WTC11 (cell line): ENCODE measurements at regions not wholly inside any gene's neighbourhood (a gene's known extent, or its start where the extent isn't known, plus 50 kb on each side); places are given as distances from the start of the nearest gene placed in this dataset.

Source experiments
- ATAC-seq: fragments of 200-7000 bp; cut with Tn5 transposase; 2 replicates; pipeline ENCODE4 v1.10.0; 2021; ENCODE audit warnings: mild to moderate bottlenecking, moderate library complexity
- CTCF ChIA-PET: fragments of 300-600 bp; sonication (Branson Sonifier 250); formaldehyde crosslinking; loops from one replicate; lab custom pipeline; 2021; ENCODE audit warnings: antibody characterized with exemption; lab: Charles Lee
- POLR2A ChIA-PET: fragments of 350-600 bp; sonication (Branson Sonifier 250); formaldehyde crosslinking; loops from one replicate; lab custom pipeline; 2021; ENCODE audit warnings: antibody characterized with exemption; lab: Charles Lee
- DNase-seq: peaks from one replicate; pipeline ENCODE4 v3.0.0; 2021; ENCODE audit warnings: low spot score
- H3K27ac Mint-ChIP-seq: 2 replicates; pipeline ENCODE4 v1.8.0; 2021; ENCODE audit warnings: mixed read lengths
- H3K27me3 Mint-ChIP-seq: 2 replicates; pipeline ENCODE4 v1.8.0; 2021; ENCODE audit warnings: low read depth, mild to moderate bottlenecking, moderate library complexity, mixed read lengths
- H3K36me3 Mint-ChIP-seq: 2 replicates; pipeline ENCODE4 v1.8.0; 2021; ENCODE audit warnings: mixed read lengths
- H3K4me1 Mint-ChIP-seq: 2 replicates; pipeline ENCODE4 v1.8.0; 2022; ENCODE audit warnings: mixed read lengths
- H3K4me3 Mint-ChIP-seq: 2 replicates; pipeline ENCODE4 v1.8.0; 2021; ENCODE audit warnings: mild to moderate bottlenecking, moderate library complexity, mixed read lengths
- H3K9me3 Mint-ChIP-seq: 2 replicates; pipeline ENCODE4 v1.8.0; 2021; ENCODE audit warnings: mixed read lengths
- ATF6 ChIP-seq: sonication (generic); formaldehyde crosslinking; IDR thresholded peaks from 2 replicates; pipeline ENCODE4 v1.8.1; 2023; ENCODE audit warnings: mild to moderate bottlenecking, missing genetic modification reagents
- CREB1 ChIP-seq: sonication (generic); formaldehyde crosslinking; IDR thresholded peaks from 2 replicates; pipeline ENCODE4 v1.8.0; 2023; ENCODE audit warnings: mild to moderate bottlenecking, missing genetic modification reagents
- E2F4 ChIP-seq: sonication (generic); formaldehyde crosslinking; IDR thresholded peaks from 2 replicates; pipeline ENCODE4 v1.8.1; 2022; ENCODE audit warnings: low read depth, mild to moderate bottlenecking, moderate library complexity, missing genetic modification reagents, borderline replicate concordance
- FOXP1 ChIP-seq: sonication (generic); formaldehyde crosslinking; IDR thresholded peaks from 2 replicates; pipeline ENCODE4 v1.8.0; 2022; ENCODE audit warnings: missing genetic modification reagents, mild to moderate bottlenecking, moderate library complexity, borderline replicate concordance
- GABPB1 ChIP-seq: sonication (generic); formaldehyde crosslinking; IDR thresholded peaks from 2 replicates; pipeline ENCODE4 v1.8.1; 2023; ENCODE audit warnings: mild to moderate bottlenecking, missing genetic modification reagents
- HMGA2 ChIP-seq: fragments of 250-450 bp; sonication (Bioruptor Pico); IDR thresholded peaks from 2 replicates; pipeline ENCODE4 v1.4.0; 2021; ENCODE audit warnings: mild to moderate bottlenecking, moderate library complexity
- IRF1 ChIP-seq: sonication (generic); formaldehyde crosslinking; IDR thresholded peaks from 2 replicates; pipeline ENCODE4 v1.8.0; 2023; ENCODE audit warnings: missing genetic modification reagents
- IRF2 ChIP-seq: sonication (generic); formaldehyde crosslinking; IDR thresholded peaks from 2 replicates; pipeline ENCODE4 v1.8.0; 2022; ENCODE audit warnings: low read depth, missing genetic modification reagents, borderline replicate concordance
- NFE2L1 ChIP-seq: sonication (generic); formaldehyde crosslinking; IDR thresholded peaks from 2 replicates; pipeline ENCODE4 v1.8.1; 2023; ENCODE audit warnings: missing genetic modification reagents
- NR3C1 ChIP-seq: sonication (generic); formaldehyde crosslinking; conservative IDR thresholded peaks from 2 replicates; pipeline ENCODE4 v1.8.1; 2023; ENCODE audit warnings: low read depth, mild to moderate bottlenecking, missing genetic modification reagents
- RORB ChIP-seq: fragments of 250-450 bp; sonication (Bioruptor Pico); IDR thresholded peaks from 2 replicates; pipeline ENCODE4 v1.9.0; 2021; ENCODE audit warnings: mild to moderate bottlenecking
- TEAD1 ChIP-seq: sonication (generic); formaldehyde crosslinking; IDR thresholded peaks from 2 replicates; pipeline ENCODE4 v1.8.0; 2022; ENCODE audit warnings: mild to moderate bottlenecking, missing genetic modification reagents
- ZNF423 ChIP-seq: fragments of 250-450 bp; sonication (Bioruptor Pico); IDR thresholded peaks from 2 replicates; pipeline ENCODE4 v2.1.2; 2022; ENCODE audit warnings: mild to moderate bottlenecking, moderate library complexity
- ZNF512 ChIP-seq: sonication (generic); formaldehyde crosslinking; IDR thresholded peaks from 2 replicates; pipeline ENCODE4 v1.8.1; 2022; ENCODE audit warnings: missing genetic modification reagents, borderline replicate concordance
- ZNF671 ChIP-seq: fragments of 250-450 bp; sonication (Bioruptor Pico); IDR thresholded peaks from 2 replicates; pipeline ENCODE4 v1.8.0; 2021; ENCODE audit warnings: mild to moderate bottlenecking
- TF ChIP-seq, protein P1 (sequence below): sonication (generic); formaldehyde crosslinking; IDR thresholded peaks from 2 replicates; pipeline ENCODE4 v1.8.0; 2022; ENCODE audit warnings: mild to moderate bottlenecking, missing genetic modification reagents
- TF ChIP-seq, protein P2 (sequence below): sonication (generic); formaldehyde crosslinking; IDR thresholded peaks from 2 replicates; pipeline ENCODE4 v1.8.0; 2022; ENCODE audit warnings: mild to moderate bottlenecking, missing genetic modification reagents
- TF ChIP-seq, protein P3 (sequence below): fragments of 200-600 bp; IDR thresholded peaks from 2 replicates; pipeline ENCODE4 v1.8.0; 2022; ENCODE audit warnings: antibody characterized with exemption

DNA sequence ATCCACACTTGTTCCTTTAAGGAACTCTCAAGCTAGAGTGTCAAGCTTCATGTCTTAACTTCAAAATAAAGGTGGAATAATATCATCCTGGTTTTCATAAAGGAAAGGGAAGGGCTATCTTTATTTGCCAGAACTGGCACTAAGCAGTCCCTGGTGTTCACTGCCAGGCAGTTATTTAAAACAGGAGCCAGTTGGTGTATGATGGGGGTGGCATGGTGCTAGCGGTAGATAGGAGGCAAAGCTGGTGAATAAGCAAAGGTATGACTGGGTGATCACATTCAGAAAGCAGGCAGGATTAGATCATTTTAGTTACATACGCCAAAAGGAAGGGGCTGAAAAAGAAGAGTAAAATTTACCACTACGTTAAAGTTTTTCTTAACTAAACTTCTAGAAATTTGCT, 776.3 kb downstream of the BCL11A start (continued):
- no peak for TF ChIP-seq ZNF512
- TF ChIP-seq IRF1 (CRISPR knock-in tag), result no peak
- no peak for TF ChIP-seq TEAD1 (CRISPR knock-in tag)
- no peak for TF ChIP-seq RORB
- no peak for TF ChIP-seq ATF6 (CRISPR knock-in tag)
- no peak for TF ChIP-seq NR3C1 (CRISPR knock-in tag)
- no peak for TF ChIP-seq ZNF671 (CRISPR knock-in tag)

DNA sequence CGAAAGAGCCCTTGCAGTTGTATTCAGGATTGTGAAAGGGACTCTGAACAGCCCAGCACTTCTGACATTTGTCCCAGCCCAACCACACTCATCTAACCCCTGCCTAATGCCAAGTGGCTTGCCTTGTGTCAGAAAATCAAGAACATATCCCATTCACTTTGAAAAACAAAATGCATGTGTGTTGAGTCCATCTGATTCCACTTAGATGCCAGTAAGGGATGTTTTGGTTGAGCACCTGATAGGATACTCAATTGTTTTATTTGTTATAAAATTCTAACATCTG, 776.8 kb downstream of the BCL11A start:
- CTCF ChIA-PET, result no interaction called here
- Mint-ChIP-seq H3K4me1 (peaks cover 6% of the 10 kb centered on the region; the same call in 1 of the 2 replicates), H3K9me3 (no peaks in the 10 kb centered on the region), H3K36me3 (no peaks in the 10 kb centered on the region), H3K27me3 (no peaks in the 10 kb centered on the region), H3K27ac (no peak overlapping the region), H3K4me3 (no peak overlapping the region)
- no peak for TF ChIP-seq ZNF423 (CRISPR knock-in tag)
- TF ChIP-seq, protein P1, sequence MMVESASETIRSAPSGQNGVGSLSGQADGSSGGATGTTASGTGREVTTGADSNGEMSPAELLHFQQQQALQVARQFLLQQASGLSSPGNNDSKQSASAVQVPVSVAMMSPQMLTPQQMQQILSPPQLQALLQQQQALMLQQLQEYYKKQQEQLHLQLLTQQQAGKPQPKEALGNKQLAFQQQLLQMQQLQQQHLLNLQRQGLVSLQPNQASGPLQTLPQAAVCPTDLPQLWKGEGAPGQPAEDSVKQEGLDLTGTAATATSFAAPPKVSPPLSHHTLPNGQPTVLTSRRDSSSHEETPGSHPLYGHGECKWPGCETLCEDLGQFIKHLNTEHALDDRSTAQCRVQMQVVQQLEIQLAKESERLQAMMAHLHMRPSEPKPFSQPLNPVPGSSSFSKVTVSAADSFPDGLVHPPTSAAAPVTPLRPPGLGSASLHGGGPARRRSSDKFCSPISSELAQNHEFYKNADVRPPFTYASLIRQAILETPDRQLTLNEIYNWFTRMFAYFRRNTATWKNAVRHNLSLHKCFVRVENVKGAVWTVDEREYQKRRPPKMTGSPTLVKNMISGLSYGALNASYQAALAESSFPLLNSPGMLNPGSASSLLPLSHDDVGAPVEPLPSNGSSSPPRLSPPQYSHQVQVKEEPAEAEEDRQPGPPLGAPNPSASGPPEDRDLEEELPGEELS (CRISPR knock-in tag), result no peak
- TF ChIP-seq, protein P2, sequence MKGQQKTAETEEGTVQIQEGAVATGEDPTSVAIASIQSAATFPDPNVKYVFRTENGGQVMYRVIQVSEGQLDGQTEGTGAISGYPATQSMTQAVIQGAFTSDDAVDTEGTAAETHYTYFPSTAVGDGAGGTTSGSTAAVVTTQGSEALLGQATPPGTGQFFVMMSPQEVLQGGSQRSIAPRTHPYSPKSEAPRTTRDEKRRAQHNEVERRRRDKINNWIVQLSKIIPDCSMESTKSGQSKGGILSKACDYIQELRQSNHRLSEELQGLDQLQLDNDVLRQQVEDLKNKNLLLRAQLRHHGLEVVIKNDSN (CRISPR knock-in tag), result no peak
- TF ChIP-seq, protein P3, sequence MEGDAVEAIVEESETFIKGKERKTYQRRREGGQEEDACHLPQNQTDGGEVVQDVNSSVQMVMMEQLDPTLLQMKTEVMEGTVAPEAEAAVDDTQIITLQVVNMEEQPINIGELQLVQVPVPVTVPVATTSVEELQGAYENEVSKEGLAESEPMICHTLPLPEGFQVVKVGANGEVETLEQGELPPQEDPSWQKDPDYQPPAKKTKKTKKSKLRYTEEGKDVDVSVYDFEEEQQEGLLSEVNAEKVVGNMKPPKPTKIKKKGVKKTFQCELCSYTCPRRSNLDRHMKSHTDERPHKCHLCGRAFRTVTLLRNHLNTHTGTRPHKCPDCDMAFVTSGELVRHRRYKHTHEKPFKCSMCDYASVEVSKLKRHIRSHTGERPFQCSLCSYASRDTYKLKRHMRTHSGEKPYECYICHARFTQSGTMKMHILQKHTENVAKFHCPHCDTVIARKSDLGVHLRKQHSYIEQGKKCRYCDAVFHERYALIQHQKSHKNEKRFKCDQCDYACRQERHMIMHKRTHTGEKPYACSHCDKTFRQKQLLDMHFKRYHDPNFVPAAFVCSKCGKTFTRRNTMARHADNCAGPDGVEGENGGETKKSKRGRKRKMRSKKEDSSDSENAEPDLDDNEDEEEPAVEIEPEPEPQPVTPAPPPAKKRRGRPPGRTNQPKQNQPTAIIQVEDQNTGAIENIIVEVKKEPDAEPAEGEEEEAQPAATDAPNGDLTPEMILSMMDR, result no peak
- POLR2A ChIA-PET, result no interaction called here
- no peak for ATAC-seq
- DNase-seq, result no peak

- Mint-ChIP-seq H3K4me3 (no peak overlapping the region), H3K9me3 (no peaks in the 10 kb centered on the region)
- no peak for TF ChIP-seq CREB1
- TF ChIP-seq, all 79 proteins: peak for 0
- H3K4me1 Mint-ChIP-seq, result no peaks in the 10 kb centered on the region
- H3K36me3 Mint-ChIP-seq, result no peaks in the 10 kb centered on the region
- H3K27ac Mint-ChIP-seq, result no peak overlapping the region
- ChIA-PET POLR2A (no interaction called here), CTCF (no interaction called here)
- H3K27me3 Mint-ChIP-seq, result no peaks in the 10 kb centered on the region
- ATAC-seq (no peak), DNase-seq (no peak)
These were observed 778.5 kb downstream of the BCL11A start for GRCh38 chr2:59774821-59775433.

DNA sequence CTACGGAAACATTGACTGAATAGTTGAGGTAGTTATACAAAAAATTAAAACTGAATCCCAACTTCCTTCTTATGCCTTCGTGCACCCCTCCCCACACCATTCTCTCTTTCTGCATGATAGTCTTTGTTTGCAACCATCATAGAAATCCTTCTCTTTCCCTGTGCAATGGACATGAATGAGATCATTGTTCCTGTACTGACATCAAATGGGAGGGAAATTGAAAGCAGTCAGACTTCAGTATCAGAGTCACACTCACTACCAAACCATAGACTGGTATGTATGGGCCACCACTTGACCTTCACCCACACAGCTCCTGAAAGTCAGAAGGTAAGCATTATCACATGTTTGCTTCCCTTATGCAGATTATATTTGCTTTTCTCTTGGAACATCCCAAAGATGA, 782.8 kb downstream of the BCL11A start:
- H3K4me1 Mint-ChIP-seq, result no peaks in the 10 kb centered on the region
- no peak for TF ChIP-seq IRF2 (CRISPR knock-in tag)
- TF ChIP-seq NFE2L1 (CRISPR knock-in tag), result no peak
- no peak for TF ChIP-seq GABPB1 (CRISPR knock-in tag)
- no peak for TF ChIP-seq E2F4 (CRISPR knock-in tag)
- TF ChIP-seq FOXP1 (CRISPR knock-in tag), result no peak
- no peak for TF ChIP-seq HMGA2 (CRISPR knock-in tag)
- TF ChIP-seq ATF6 (CRISPR knock-in tag), result no peak

More for the DNA sequence above, 782.8 kb downstream of the BCL11A start:
- Mint-ChIP-seq H3K36me3 (no peaks in the 10 kb centered on the region), H3K4me3 (no peak overlapping the region), H3K9me3 (no peaks in the 10 kb centered on the region), H3K27ac (no peak overlapping the region), H3K27me3 (no peaks in the 10 kb centered on the region)
- ChIA-PET CTCF (no interaction called here), POLR2A (no interaction called here)
- no peak for DNase-seq
- no peak for ATAC-seq
